ELR (cell line): ENCODE measurements at regions not wholly inside any gene's neighbourhood (a gene's known extent, or its start where the extent isn't known, plus 50 kb on each side); places are given as distances from the start of the nearest gene placed in this dataset.

Experiments used
- DNase-seq: peaks from one replicate; pipeline ENCODE4 v3.0.0-alpha.2; 2015; ENCODE audit warnings: low read depth

DNA sequence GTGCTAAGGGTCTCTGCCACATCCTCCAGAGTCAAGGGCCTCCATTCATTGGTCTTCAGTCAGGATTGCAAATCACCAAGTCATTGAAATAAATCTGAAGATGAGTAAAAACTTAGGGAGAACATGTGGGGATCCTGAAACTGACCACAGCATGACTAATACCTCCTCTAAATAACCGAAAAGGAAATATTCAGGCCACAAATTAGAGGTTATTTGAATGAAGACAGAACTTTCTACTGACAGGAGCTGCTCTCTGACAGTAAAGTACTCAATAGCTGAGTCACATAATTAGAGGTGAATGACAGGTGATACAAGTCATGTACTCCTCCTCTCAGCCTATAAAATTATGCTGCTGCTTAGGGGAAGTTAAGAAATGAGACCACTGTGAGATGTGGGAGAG lies 240.2 kb upstream of the F9 start:
- DNase-seq = peak; percentile 3

DNA sequence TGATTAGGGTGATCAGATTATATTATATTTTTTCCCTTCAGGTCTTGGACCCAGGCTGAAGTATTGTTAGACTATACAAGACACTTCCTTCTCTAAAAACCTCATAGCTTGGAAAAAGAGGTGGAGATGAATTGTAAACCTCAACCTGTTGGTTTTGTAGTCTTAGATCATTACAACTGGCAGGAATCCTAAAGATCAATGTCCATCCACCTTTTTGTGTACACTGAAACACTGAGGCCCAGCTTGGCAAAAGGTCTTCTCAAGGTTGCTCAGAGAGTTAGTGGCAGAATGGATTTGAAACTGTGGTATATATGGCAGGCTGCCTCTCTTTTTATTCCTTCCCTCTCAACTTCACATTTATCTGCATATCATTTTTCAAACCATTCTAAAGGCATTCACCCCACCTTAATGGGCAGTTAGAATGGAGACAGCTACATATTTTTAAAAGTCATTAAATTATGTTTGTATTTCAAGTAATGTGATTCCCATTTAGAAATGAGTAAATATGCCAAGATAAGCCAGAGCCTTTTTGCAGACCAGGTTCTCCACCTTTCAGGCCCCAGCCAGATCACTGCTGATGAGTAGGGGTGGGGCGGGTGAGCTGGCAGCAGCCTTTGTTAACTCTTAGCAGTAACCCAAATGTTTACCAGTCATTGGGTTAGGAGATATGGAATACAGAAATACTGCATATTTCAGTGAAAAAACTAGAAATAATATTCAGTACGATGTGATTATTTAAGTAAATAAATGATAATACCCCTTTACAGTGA lies 243.2 kb upstream of the F9 start:
- DNase-seq = no peak

DNA sequence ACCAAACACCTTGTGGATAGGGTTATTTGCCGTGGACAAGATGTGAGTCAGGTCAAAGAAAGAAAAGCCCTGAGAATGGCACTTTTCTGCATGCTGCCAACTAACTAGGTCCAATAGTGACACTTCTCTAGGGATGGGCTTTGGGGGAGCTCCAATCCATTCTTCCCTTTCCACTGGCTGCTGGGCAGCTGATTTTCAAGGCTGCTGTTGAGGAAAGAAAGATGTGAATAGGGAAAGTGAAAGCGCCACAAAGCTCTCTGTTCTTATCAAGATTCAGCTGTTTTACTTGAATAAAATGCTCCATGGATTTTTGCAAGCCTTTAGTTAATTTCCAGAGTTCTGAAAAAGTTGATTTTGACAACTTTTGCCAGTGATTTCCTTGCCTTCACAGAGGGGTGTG lies 244.2 kb upstream of the F9 start:
- DNase-seq = no peak

DNA sequence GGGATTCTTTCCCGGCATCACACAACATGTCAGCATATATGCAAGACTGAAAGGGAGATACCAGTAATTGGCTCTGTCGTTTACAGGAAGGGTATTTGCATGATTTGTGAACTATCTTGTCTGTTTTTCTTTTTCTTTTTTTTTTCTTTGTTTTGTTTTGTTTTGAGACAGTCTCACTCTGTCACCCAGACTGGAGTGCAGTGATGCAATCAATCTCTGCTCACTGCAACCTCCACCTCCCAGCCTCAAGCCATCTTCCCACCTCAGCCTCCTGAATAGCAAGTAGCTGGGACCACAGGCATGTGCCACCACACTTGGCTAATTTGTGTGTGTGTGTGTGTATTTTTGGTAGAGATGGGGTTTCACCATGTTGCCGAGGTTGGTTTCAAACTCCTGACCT lies 262.7 kb upstream of the F9 start:
- DNase-seq = no peak

DNA sequence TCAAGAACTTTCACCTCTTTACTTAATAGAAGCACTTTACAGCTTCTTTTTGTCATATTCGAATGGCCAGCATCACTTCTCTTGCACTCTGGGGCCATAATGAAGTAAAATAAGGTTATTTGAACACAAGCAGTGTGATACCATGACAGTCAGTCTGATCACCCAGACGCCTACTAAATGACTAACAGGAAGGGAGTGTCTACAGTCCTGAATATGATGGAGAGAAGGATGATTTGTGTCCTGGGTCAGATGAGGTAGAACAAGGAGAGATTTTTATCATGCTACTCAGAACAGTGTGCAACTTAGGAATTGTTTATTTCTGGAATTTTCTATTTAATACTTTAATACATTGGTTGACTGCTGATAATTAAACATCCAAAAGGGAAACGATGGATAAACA lies 284.2 kb upstream of the F9 start:
- DNase-seq = no peak

DNA sequence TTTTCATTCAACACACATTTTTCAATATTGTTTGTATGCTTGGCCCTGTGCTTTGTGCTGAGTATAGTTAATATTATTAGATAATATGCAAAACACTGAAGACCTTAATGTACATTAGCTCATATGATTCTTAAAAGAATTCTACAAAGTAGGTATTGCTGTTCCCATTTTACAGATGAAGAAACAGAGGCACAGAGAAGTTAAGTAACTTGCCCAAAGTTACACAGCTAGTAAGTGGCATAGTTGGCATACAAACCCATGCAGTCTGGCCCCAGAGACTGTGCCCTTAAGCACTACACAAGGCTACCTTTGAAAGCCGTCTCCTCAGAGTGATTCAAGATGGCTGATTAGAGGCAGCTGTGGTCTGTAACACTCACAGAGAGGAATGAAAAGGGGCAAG lies 293.4 kb upstream of the F9 start:
- DNase-seq = no peak

DNA sequence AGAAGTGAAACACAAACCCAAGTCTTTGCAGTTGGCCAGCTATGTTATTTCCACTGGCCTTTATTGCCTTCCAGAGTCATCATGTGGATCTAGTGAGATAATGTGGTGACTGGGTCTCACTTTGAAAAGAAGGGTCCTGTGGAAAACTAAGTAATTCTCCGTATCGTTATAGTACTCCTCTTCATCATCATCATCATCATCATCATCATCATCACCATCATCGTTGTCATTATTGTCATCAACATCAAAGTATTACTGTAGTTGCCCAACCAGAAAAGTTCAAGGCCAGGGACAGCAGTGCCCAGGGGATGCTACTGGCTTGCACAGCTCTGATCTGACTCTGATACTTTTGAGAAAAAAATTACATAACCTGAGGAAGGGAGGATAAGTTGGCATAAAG lies 295.6 kb upstream of the F9 start:
- no peak for DNase-seq

DNA sequence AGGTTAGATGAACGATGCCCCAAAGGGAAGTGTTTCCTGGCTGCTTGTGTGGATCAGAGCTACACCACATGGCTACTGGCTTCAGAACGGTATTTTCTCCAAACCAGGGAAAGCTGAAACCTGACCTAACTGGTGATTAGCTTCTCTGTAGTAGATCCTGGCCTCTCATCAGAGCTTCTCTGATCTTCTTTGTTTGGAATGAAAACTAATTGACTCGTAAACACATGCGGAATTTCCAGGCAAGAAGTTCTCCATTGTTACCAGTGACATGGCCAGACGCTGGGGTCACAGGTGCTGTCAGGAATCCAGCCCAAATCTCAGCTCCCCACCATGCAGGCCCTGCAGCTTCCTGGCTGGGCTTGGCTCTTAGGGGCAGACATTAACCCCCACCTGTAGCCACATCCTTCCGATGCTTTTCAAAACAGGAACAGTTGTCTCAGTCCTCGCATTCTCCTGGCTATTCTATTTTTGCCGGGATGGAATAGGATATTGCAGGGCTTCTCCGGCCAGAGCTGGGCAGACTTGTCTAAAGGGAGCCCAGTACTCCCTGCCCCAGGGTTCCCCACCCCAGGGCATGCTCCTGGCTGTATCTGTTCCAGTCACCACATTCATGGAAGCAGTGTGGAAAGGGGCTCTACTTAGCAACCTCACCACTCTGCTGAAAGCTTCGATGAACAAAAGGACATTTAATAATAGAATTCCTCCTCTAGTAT lies 305.4 kb upstream of the F9 start:
- DNase-seq = no peak

DNA sequence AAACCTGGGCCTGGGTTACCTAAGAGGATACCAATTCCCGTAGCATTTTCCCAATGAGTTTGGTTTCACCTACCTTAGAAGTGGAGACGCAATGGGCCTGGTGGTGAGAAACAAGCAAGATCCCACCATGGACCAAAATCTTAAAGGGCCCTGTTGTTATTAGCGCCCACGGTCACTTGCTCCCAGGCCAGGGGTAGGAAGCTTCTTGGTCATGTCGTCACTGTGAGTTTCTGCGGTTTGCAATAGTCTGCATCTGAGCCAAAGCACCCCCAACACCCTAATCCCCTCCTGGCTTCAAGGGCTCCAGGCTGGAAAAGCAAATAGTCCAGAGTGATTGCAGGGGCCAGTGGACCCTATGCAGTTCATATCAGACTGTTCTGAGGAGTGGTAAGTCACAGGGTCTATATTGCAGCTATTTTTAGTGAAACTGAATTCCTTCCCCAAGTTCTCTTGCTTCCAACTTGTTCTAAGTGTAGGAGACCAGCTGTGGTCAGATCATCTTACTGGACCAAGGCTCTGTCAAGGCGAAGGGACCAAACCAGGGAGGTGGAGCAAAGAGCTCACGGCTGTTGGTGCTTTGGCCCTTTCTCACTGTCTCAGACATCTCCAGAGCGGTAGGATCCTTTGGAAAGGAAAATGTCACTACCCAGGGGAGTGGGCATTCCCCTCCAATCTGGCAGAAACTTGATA lies 307.9 kb upstream of the F9 start:
- no peak for DNase-seq

DNA sequence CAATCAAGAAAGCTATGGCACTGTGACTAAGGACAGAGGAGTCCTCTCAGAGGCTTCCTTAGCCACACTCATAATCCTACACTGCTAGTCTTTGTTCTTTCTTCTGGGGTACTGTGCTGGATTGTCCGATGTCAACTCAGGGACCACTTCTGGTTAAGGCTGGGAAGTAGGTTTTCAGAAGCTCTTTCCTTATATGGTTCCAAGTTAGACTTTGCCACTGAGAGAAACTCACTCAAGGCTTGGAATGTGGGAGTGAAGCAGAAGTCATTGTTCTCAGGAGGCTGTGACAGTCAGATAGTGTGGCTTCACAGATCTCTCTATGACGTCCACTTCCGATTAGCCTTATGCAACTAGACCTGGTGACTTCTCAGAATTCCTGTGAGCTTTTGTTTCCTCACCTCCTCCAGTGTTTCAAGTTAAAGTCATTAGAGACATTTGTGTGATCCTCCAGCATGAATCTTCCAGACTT lies 317.3 kb upstream of the F9 start:
- DNase-seq = no peak

DNA sequence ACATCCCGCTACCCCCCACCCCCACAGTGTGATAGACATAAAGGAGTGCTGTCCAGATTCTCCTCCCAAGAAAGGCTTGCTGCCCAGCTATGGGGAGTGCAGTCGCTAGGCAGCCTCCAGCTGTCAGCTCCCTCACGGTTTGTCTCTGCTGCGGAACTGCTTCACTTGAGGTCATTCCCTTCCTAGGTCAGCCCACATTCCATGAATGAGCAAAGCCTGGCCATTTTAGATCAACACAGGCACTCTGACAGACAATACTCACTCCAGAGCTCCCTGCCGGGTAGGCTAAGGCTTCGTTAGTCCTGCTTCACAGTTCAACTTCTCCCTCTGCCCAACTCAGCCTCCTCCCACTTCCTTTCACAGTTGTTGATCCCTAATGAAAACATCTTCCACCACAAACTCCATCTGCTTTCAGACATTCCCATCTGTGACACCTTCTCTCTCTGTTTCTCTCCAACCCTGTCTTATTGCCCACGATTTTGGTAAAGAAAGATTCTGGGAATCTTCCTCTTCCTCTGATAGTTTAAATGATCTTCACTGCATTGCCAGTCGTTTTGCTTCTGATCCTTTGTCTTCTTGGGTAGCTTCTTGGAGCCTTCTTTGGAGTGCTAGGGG lies 318.9 kb upstream of the F9 start:
- no peak for DNase-seq

DNA sequence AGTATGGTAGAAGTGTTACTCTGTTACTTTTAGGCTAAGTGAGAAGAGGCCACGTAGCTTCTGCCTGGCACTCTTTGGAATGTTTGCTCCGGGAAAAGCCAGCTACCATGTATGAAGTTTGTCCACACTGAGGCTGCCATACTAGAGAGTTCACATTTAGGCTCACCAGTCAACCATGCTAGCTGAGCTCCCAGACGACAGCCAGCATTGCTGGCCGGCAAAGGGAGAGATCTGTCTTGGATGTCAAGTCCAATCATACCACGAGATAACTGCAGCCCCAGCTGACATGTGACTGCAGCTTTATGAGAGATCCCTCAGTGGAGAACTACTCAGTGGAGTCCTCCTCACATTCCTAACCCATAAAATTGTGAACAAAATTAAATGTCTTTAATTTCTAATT lies 321.2 kb upstream of the F9 start:
- no peak for DNase-seq

DNA sequence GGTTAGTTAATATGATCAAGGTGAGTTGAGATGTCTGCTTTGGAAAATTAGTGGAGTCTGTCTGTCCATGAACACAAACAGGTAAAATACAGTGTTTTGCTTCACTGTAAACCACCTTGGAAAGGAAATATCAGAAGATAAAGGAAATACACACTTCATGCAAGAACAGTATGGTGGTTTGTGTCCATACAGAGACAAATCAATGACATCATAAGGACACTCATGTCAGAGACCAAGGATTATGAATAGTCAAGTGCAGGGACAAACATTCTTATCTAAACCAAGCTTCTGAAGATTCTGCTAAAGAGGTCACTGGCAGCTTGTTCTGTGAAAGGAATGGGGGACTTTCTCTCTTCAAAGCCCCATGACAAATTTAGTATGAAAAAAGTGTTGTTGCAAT lies 322.9 kb upstream of the F9 start:
- DNase-seq = no peak

DNA sequence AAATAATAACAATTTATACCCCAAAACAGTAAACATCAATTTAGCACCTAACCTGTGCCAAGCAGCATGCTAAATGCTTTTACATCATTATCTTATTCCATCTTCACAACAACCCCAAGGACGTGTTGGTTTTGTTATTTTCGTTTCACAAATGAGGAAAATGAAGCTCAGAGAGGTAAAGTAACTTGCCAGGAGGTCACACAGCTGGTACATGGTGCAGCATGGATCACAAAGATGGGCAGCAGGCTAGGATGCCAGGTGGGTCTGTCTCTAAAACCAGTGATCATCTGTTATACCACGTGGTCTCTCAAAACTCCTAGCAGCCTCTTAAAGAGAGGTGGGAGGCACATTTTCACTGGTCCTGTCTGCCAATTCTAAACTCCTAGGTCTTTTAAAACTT lies 323.6 kb upstream of the F9 start:
- DNase-seq = no peak

DNA sequence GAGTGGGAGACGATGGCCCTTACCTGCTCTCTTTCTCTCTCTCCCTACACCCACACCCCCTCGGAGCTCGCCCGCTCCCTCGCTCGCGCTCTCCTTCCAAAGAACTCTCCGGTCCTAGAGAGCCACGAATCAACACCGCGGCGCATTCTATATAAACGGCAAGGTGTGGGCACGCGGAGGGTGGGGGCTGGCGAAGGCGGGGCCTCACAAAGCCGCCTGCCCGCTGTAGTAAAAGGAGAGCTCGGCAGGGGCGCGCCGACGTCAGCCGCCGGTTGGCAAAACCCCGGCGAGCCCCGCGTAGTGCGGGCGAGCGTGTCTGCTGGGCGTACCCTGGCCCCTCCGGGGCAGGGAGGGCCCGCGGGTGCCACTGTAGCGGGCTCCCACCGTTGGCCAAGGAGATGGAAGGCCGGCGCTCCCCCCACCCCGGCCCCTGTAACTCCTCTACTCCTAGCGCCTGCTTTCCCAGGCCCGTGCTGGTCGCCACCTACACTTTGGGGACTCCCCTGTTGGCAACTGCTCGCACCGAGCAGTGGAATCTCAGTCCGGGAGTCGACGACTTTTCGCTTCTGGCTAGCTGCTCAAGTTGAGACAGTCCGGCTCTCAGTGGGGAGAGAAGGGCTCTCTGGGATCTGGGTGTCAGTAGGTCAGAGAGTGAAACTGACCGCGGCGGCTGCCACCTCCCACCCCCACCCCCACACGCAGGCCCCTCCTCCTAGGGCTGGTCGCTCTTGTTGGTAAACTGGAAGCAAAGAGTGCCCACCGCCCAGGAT lies 325.5 kb upstream of the F9 start:
- DNase-seq = peak; percentile 13

DNA sequence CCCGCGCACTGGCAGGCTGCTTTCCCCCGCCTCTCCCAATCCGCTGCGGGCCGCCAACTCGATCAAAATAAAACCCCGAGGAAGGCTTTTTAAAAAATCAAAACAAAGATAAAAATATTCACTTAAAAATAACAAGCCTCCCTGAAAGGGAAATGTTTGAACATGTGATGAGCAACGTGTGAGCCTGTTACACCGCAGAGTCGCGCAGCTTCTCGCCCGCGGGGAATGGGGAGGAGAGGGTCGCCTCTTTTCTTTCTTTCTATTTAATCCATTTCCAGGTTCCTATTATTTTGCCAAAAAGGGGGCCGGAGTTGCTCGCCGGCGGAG lies 326.0 kb upstream of the F9 start:
- no peak for DNase-seq

DNA sequence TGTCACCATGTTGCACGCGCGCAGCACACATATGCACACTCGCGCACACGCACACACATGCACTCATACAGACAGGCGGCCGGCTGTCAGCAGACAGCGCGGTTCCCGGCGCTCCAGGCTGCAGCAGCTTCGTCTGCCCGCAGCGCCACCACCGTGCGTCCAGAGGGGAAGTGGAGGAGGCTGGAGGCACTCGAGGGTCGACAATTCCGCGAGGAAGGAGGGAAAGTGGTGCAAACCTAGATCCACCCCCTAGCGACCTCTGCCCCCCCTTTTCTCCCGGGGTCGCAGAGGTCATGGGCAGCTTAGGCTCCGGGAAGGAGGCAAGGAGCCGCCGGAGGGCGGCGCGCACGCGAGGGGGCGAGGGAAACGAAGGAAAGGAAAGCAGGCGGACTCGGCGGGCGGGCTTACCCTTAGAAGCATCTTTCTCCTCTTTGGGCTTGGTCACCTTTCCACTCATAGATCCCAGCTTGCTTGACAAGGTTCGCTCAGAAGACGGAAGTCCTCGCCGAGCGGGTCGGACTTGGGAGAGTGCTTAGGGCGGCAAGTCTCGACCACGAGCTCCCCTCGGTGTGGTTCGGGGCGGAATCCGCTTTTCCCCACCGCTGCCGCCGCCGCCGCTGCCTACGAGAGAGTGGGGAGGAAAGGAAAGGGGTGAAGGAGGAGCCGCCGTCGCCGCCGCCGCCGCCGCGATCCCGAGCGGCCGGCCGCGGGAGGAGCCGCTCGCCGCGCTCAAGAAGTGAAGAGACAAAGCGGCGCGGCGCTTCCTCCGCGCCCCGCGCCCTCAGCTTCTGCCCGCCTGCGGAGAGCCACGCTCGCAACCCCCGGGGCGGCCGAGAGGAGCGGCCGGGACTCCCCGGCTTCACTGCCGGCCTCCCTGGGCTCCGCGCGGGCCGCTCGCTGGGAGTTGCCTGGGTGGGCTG lies 326.6 kb upstream of the F9 start:
- DNase-seq = peak; percentile 8

DNA sequence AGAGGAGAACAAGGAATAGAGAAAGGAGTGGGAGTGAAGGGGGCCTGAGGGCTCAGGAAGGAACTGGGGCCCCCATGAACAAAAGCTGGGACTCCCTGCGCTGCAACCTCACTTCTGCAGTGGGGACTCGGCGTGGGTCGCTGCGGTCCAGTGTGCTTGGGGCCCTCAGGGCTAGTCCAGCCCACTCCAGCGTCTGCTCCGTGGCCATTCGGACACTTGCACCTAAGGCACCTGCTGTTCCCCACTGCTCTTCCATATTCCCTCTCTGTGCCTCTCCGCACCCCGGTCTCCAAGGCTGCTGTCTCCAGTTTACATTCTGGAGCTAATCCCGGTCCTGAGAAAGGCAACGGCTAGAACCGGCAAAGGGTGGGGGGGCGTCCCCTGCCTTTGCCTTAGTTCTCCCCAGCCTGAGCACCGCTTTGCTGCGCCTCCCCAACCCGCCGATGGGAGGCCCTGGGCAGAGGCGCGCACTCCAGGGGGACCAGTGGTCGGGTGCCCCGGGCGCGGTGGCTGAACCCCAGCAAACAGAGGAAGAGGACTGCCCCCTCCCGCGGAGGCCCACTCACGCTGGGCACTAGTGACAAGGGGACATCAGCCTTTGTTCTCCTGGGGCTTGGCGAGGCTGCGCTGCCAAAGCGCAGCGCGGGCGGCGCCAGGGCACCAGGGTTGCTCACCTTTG lies 327.7 kb upstream of the F9 start:
- DNase-seq = no peak

DNA sequence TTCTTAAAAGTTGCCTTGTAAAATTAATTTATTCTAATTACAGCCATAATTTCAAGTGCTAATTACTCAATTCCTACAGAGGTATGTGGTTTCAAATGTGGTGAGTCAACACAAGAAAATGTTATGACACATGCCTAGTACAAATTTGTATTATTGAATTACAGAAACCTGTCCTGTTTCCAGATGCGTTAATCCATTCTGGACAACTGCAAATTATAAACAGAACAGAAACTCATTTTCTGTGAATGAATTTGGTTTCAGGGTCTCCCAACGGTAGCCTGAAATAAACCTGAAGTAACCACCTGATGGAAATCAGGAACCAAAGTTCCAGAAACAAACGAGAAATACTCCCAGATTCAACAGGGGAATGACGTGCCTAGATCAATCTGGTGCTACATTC lies 328.6 kb upstream of the F9 start:
- no peak for DNase-seq

DNA sequence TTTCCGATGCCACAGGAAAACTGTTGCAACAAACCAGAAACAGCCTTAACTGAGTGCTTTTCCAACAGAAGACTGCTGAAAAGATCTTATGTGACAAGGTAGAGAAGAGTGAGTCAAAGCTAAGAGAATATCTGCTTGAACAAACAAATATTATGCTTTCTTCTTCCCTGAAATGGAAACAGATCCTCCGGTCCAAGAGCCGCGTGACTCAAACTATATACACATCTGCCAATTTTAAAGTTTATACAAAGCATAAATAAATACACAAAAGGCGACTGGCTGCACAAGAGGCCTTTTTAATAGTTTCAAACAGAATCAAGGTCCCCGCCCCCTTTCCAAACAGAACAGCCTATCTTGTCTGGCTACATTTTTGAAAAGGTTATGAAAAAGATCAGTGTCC lies 329.7 kb upstream of the F9 start:
- DNase-seq = no peak

DNA sequence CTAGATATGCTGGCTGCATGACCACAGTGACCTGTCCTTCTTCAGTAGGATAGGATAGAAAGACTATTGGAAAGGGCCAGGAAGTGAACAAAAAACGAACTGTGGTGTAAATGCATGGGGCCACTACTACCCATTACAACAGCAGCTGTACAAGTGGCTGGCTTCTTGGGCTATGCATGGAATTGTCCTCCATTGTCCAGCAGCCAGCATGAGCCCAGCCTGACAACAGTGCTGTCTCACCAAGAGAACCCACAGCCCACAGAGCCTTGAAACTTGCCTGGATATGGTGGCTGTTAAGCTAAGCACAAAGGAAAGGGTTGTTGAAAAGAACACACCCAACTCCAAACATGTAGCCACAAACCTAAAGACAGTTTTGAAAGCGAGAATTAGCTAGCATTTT lies 330.2 kb upstream of the F9 start:
- DNase-seq = no peak
